GM10248 (cell line): ENCODE measurements at regions not wholly inside any gene's neighbourhood (a gene's known extent, or its start where the extent isn't known, plus 50 kb on each side); places are given as distances from the start of the nearest gene placed in this dataset.
A peak's percentile ranks its signal among the peaks of the same experiment; 100 is the strongest.
"Not testable (repeated sequence)": the region's sequence is repeated elsewhere in the genome, so short reads cannot be mapped to it uniquely, and the experiment has no call there.

Experiments
- CTCF ChIA-PET: fragments of 300-600 bp; sonication (Branson Sonifier 250); formaldehyde crosslinking; extraction: SDS; loops from one replicate; lab custom pipeline; 2021; ENCODE audit warnings: antibody characterized with exemption; lab: Yijun Ruan, JAX
- POLR2A ChIA-PET: fragments of 350-650 bp; sonication (Branson Sonifier 250); formaldehyde crosslinking; extraction: SDS; loops from one replicate; lab custom pipeline; 2020; ENCODE audit warnings: antibody characterized with exemption; lab: Yijun Ruan, JAX
- DNase-seq: peaks from one replicate; pipeline ENCODE4 v3.0.0; 2012; ENCODE audit errors: extremely low spot score
- CTCF ChIP-seq: IDR thresholded peaks from 2 replicates; pipeline ENCODE4 v1.5.1; 2012; ENCODE audit warnings: mild to moderate bottlenecking, low read depth; ENCODE audit errors: extremely low read depth, missing control alignments, control extremely low read depth

DNA sequence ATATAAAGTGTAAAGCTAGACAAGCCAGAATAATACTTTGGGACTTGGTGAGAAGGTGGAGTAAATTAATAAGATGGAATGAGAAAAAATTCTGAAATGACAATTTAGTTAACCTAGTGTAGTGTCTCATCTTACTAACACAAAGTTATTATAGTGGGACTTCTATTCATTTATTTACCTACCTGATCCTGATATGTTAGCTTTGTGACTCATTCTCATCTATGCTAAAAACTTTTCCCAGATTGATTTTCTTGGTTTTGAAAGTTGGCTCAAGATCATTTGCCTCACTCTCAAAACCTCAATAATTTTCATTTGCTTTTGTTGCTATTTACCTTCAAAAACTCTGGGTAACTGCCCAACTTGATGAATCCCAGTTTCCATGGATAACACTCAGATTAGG, 698.6 kb downstream of the SH3BGRL start:
- TF ChIP-seq CTCF: no peak
- ChIA-PET POLR2A (no interaction called here), CTCF (no interaction called here)
- DNase-seq: no peak

DNA sequence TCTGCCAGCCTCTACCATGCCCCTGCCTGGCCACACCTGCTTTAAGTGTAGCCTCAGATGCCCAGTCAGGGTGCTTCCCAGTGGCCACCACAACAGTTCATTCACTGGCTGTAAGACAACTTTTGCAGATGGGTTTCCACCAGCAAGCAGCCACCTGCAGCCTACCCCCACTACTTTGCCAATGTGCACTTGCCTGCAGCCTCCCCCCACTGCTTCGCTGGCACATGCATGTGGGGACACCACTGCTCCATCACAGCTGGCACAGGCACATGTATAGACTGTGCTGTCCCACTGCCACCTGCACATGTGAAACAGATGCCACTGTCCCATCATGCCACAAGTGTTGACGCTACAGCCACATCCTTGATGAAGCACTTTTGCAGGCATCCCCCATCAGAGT, 723.9 kb downstream of the SH3BGRL start:
- TF ChIP-seq CTCF: no peak
- POLR2A ChIA-PET: no interaction called here
- no peak for DNase-seq
- CTCF ChIA-PET: no interaction called here

- CTCF ChIA-PET: interaction anchor here (2.0 kb wide), 1 partner anchor 13 kb away, joined by 7 read pairs; no protein-coding TSS in a partner anchor
- POLR2A ChIA-PET: not testable (repeated sequence)
These were observed 744.0 kb downstream of the SH3BGRL start for GRCh38 chrX:81945911-81946310.

GRCh38 chrX:81957318-81957717, 755.4 kb downstream of the SH3BGRL start:
- no peak for DNase-seq
- ChIA-PET POLR2A (no interaction called here), CTCF (interaction anchor here (0.9 kb wide), 1 partner anchor 108 kb away, joined by 3 read pairs; no protein-coding TSS in a partner anchor)
- TF ChIP-seq CTCF: no peak

More at GRCh38 chrX:81945911-81946310, 744.0 kb downstream of the SH3BGRL start:
- DNase-seq: not testable (repeated sequence)

DNA sequence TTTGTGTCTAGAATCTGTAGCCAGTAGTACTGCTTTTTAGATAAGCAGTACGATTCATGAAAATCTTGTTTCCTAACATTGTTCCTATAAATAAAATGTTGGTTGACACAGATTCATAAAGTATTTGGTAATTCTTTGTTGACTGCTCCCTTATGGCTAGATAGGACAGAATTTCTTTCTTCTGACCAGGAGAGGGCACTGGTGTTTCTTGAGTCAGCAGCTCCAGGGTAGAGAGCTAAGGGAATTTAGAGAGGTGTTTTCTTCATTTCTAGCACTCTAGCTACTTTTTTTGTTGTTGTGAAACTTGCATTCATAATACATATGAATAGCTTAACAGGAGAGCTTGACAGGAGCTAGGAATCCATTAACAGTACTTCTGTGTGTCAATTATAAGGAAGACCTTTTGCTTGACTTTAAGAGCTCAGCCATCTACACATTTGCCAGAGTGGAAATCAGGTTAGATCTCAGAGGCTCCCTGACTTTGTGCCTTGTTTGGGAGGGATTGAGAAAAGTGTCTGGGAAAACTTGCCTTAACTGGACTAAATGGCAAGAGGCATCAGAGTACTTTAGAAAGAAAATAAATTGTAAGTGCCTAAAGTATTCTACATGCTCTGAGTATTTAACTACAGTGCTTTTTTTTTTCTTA, 756.1 kb downstream of the SH3BGRL start:
- peak; percentile 27 for TF ChIP-seq CTCF
- POLR2A ChIA-PET: no interaction called here
- DNase-seq: peak; percentile 13
- CTCF ChIA-PET: interaction anchor here (0.6 to 1.4 kb wide), 4 partner anchors 11 to 1678 kb away, joined by 3 to 7 read pairs (median 4); no protein-coding TSS in a partner anchor

DNA sequence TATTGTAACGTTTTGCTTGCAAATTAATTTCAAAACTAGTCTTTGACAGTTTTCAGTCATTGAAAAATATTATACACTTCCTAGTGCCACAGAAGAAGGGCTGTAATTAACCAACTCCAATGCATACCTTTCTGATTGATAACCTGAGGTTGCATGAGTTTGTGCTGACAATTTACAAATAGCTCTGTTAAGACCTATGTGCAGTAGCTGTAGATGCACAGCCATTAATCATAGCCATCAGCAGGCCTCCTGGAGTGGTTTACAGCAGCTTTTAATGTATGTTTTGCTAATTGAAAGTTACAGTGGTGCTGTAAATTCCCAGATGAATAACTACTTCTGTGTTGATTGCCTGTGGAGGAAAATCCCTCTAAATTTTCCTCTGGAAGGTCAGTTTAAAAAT, 758.1 kb downstream of the SH3BGRL start:
- POLR2A ChIA-PET: no interaction called here
- no peak for DNase-seq
- TF ChIP-seq CTCF: no peak
- CTCF ChIA-PET: no interaction called here

DNA sequence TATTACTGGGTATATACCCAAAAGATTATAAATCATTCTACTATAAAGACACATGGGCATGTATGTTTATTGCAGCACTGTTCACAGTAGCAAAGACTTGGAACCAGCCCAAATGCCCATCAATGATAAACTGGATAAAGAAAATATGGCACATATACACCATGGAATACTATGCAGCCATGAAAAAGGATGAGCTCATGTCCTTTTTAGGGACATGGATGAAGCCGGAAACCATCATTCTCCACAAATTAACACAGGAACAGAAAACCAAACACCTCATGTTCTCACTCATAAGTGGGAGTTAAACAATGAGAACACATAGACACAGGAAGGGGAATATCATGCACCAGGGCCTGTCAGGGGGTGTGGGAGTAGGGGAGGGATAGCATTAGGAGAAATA, 772.5 kb downstream of the SH3BGRL start:
- CTCF ChIA-PET, POLR2A ChIA-PET, DNase-seq: not testable (repeated sequence)
